ENCODE measurements at regions not wholly inside any gene's neighbourhood (a gene's known extent, or its start where the extent isn't known, plus 50 kb on each side); places are given as distances from the start of the nearest gene placed in this dataset.

DNA sequence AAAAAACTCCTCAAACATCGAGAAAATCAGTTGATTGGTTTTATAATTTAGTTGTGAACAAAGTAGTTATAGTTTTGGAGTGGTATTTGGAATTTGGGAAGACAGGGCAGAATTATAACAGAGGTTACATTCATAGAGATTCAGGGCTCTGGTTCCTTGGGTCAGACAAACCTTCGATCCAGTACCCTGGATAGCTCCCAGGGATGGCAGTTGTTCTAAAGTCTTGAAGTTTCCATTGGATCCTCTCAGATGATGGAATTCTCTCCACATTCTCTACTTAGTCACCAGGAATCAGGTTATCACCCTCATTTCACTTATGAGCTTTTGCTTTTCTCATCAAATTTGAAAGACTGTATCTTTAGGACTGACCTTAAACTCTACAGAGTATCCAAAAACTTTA, 285.1 kb downstream of the CENPW start:
- DNase-seq, result no peak
- 76 to 77% methylated on average over 2 of the region's 2 CpGs for WGBS, 2 donors

DNA sequence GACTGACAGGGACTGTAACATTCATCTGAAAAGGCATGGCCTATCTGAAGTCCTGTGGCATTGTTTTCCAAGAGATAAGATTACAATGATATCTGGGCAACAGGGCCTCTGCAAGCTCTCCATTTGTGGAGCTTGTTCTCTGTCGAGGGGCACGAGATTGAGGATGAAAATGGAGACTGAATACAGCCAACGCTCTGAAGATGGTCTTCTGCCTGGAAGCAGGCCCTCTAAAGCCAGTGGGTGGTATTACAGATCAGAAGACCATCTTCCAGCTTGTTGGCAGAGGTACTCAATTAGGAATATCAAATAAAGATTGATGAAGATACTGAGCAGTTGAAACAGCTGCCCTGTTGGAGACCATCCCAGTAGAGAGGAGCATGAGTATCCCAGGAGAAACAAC, 288.2 kb downstream of the CENPW start:
- 80 to 88% methylated on average over 3 of the region's 3 CpGs for WGBS, 2 donors
- DNase-seq, result no peak

More for the DNA sequence above, 285.1 kb downstream of the CENPW start:
- H3K9me3 ChIP-seq, result no peaks in the 10 kb centered on the region
- TF ChIP-seq, protein P1, sequence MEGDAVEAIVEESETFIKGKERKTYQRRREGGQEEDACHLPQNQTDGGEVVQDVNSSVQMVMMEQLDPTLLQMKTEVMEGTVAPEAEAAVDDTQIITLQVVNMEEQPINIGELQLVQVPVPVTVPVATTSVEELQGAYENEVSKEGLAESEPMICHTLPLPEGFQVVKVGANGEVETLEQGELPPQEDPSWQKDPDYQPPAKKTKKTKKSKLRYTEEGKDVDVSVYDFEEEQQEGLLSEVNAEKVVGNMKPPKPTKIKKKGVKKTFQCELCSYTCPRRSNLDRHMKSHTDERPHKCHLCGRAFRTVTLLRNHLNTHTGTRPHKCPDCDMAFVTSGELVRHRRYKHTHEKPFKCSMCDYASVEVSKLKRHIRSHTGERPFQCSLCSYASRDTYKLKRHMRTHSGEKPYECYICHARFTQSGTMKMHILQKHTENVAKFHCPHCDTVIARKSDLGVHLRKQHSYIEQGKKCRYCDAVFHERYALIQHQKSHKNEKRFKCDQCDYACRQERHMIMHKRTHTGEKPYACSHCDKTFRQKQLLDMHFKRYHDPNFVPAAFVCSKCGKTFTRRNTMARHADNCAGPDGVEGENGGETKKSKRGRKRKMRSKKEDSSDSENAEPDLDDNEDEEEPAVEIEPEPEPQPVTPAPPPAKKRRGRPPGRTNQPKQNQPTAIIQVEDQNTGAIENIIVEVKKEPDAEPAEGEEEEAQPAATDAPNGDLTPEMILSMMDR (IDR thresholded peaks at IDR 0.05), result no peak
- no peak for TF ChIP-seq POLR2A (IDR thresholded peaks at IDR 0.05)
- H3K27me3 ChIP-seq, result no peaks in the 10 kb centered on the region
- H3K4me1 ChIP-seq, result no peaks in the 10 kb centered on the region
- intact Hi-C loops (cut with DNase I; ENCODE audit: low total_unique reads), result no loop called here
- H3K36me3 ChIP-seq (ENCODE audit: low read depth, missing control alignments), result no peaks in the 10 kb centered on the region
- no peak overlapping the region for H3K27ac ChIP-seq
- H3K4me3 ChIP-seq, result no peak overlapping the region

DNA sequence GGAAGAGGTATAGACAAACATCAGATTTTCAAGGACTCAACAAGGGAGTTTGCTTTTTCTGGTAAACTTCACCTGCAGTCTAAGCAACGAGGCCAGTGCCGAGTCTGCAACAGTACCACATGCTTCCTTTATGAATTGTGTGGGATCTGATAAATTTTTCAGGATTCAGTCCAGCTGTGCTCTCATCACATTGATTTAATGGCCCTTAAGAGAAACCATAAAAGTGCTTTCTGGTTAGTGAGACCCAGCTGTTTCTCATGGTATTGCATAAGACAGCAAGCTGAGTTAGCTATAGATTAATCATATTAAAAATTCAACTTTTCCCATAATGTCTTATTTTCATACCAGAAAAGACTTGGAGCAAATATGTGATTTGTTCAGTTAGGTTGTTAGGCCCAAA, 291.4 kb downstream of the CENPW start:
- 50 to 63% methylated on average over 2 of the region's 2 CpGs for WGBS, 2 donors
- Histone ChIP-seq H3K27ac (no peak overlapping the region), H3K27me3 (no peaks in the 10 kb centered on the region), H3K4me1 (no peaks in the 10 kb centered on the region), H3K4me3 (no peak overlapping the region), H3K9me3 (no peaks in the 10 kb centered on the region), H3K36me3 (ENCODE audit: low read depth, missing control alignments) (no peaks in the 10 kb centered on the region)
- intact Hi-C loops (cut with DNase I; ENCODE audit: low total_unique reads), result no loop called here
- TF ChIP-seq POLR2A (IDR thresholded peaks at IDR 0.05), result no peak
- TF ChIP-seq, protein P1 (IDR thresholded peaks at IDR 0.05), result no peak
- DNase-seq, result no peak

More for the DNA sequence above, 288.2 kb downstream of the CENPW start:
- H3K27ac ChIP-seq, result no peak overlapping the region
- H3K36me3 ChIP-seq (ENCODE audit: low read depth, missing control alignments), result no peaks in the 10 kb centered on the region
- intact Hi-C loops (cut with DNase I; ENCODE audit: low total_unique reads), result no loop called here
- H3K4me3 ChIP-seq, result no peak overlapping the region
- H3K27me3 ChIP-seq, result no peaks in the 10 kb centered on the region
- H3K9me3 ChIP-seq, result no peaks in the 10 kb centered on the region
- TF ChIP-seq, protein P1 (IDR thresholded peaks at IDR 0.05), result no peak
- TF ChIP-seq POLR2A (IDR thresholded peaks at IDR 0.05), result no peak
- H3K4me1 ChIP-seq, result no peaks in the 10 kb centered on the region

DNA sequence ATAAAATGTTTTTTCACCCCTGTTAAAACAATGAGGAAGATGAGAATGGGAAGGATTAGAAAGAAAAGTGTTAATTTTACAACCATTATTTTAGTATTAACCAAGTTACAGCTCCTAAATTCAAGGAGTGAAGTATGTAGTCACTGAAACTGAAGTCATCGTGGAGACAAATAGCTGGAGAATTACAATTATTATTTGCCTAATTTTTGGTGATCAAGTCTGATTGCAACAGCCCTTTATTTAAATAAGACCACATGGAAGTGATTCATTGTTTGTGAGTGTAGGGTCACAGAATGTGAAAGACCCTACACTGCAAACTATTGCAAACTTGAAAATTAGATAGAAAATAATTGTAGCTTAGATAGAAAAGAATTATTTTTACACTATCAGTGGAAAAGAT, 292.4 kb downstream of the CENPW start:
- TF ChIP-seq POLR2A (IDR thresholded peaks at IDR 0.05), result no peak
- TF ChIP-seq, protein P1 (IDR thresholded peaks at IDR 0.05), result no peak
- WGBS, 2 donors, result 54 to 68% methylated on average over 1 of the region's 1 CpG
- H3K36me3 ChIP-seq (ENCODE audit: low read depth, missing control alignments), result no peaks in the 10 kb centered on the region
- intact Hi-C loops (cut with DNase I; ENCODE audit: low total_unique reads), result no loop called here
- no peak for DNase-seq
- H3K4me1 ChIP-seq, result no peaks in the 10 kb centered on the region
- no peak overlapping the region for H3K4me3 ChIP-seq
- no peaks in the 10 kb centered on the region for H3K9me3 ChIP-seq
- no peak overlapping the region for H3K27ac ChIP-seq
- H3K27me3 ChIP-seq, result no peaks in the 10 kb centered on the region

DNA sequence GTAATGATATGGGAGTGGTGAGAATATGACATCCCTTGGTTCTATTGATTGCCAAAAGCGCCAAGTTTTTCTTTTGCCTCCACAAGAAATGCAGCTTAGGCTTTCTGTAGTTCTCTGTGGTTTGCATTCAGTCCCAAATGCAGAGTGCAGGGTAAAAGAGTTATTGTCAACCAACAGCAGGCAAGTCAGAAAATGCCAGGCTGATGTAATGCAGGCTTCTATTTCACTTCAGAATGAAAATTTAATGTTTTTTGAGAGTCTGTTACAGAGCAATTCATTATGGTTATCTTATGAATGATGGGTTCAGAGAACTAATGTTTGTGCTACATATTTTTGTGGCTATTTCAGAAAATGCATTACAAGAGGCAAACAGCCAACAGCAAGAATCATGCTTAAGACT, 293.5 kb downstream of the CENPW start:
- DNase-seq, result no peak
- Histone ChIP-seq H3K27me3 (no peaks in the 10 kb centered on the region), H3K9me3 (no peaks in the 10 kb centered on the region), H3K4me1 (no peaks in the 10 kb centered on the region), H3K36me3 (ENCODE audit: low read depth, missing control alignments) (no peaks in the 10 kb centered on the region), H3K4me3 (no peak overlapping the region), H3K27ac (no peak overlapping the region)
- WGBS, 2 donors, result 74 to 91% methylated on average over 1 of the region's 1 CpG
- TF ChIP-seq, protein P1 (IDR thresholded peaks at IDR 0.05), result no peak
- TF ChIP-seq POLR2A (IDR thresholded peaks at IDR 0.05), result no peak
- intact Hi-C loops (cut with DNase I; ENCODE audit: low total_unique reads), result no loop called here
